Mesendoderm (in vitro differentiated cells): ENCODE measurements at regions not wholly inside any gene's neighbourhood (a gene's known extent, or its start where the extent isn't known, plus 50 kb on each side); places are given as distances from the start of the nearest gene placed in this dataset.

ENCODE experiments used
- DNase-seq: peaks from one replicate; pipeline ENCODE4 v3.0.0; 2013
- H2AK5ac ChIP-seq: 2 replicates; pipeline ENCODE4 v1.6.1; 2013; ENCODE audit warnings: low read length, inconsistent platforms
- H2BK120ac ChIP-seq: 2 replicates; pipeline ENCODE4 v1.6.1; 2013; ENCODE audit warnings: low read depth, mild to moderate bottlenecking, low read length, moderate library complexity, mixed read lengths
- H2BK15ac ChIP-seq: replicated peaks from 2 replicates; pipeline ENCODE4 v1.6.1; 2013; ENCODE audit warnings: low read depth, mild to moderate bottlenecking, moderate library complexity
- H2BK5ac ChIP-seq: 2 replicates; pipeline ENCODE4 v1.6.1; 2013; ENCODE audit warnings: low read length, inconsistent platforms
- H3K18ac ChIP-seq: 2 replicates; pipeline ENCODE4 v1.6.1; 2013; ENCODE audit warnings: mild to moderate bottlenecking, low read length, mixed read lengths
- H3K23ac ChIP-seq: one replicate; pipeline ENCODE4 v1.6.1; 2013; ENCODE audit warnings: low read length
- H3K27ac ChIP-seq: 2 replicates; pipeline ENCODE4 v1.5.1; 2013; ENCODE audit warnings: low read depth, mild to moderate bottlenecking, inconsistent platforms, low read length, moderate library complexity
- H3K27me3 ChIP-seq: 2 replicates; pipeline ENCODE4 v1.6.1; 2013; ENCODE audit warnings: low read length, control low read depth, mild to moderate bottlenecking, inconsistent platforms; ENCODE audit not compliant: insufficient read depth, poor library complexity
- H3K36me3 ChIP-seq: 2 replicates; pipeline ENCODE4 v1.6.1; 2013; ENCODE audit warnings: low read length, inconsistent platforms; ENCODE audit not compliant: control insufficient read depth, insufficient read depth
- H3K4ac ChIP-seq: one replicate; pipeline ENCODE4 v1.6.1; 2013; ENCODE audit warnings: low read depth, mild to moderate bottlenecking, low read length, moderate library complexity
- H3K4me1 ChIP-seq: 2 replicates; pipeline ENCODE4 v1.6.1; 2013; ENCODE audit warnings: low read depth, low read length, inconsistent platforms; ENCODE audit not compliant: control insufficient read depth
- H3K4me2 ChIP-seq: 2 replicates; pipeline ENCODE4 v1.6.1; 2013; ENCODE audit warnings: low read length
- H3K4me3 ChIP-seq: 2 replicates; pipeline ENCODE4 v1.5.1; 2013; ENCODE audit warnings: mild to moderate bottlenecking, low read length
- H3K56ac ChIP-seq: one replicate; pipeline ENCODE4 v1.6.1; 2013; ENCODE audit warnings: low read length
- H3K79me1 ChIP-seq: 2 replicates; pipeline ENCODE4 v1.6.1; 2013; ENCODE audit warnings: low read length, inconsistent platforms
- H3K79me2 ChIP-seq: 2 replicates; pipeline ENCODE4 v1.6.1; 2013; ENCODE audit warnings: mild to moderate bottlenecking, low read length; ENCODE audit not compliant: control insufficient read depth, insufficient read depth
- H3K9ac ChIP-seq: 2 replicates; pipeline ENCODE4 v1.6.1; 2013; ENCODE audit warnings: low read length, inconsistent platforms
- H4K5ac ChIP-seq: one replicate; pipeline ENCODE4 v1.6.1; 2013; ENCODE audit warnings: low read length
- H4K8ac ChIP-seq: one replicate; pipeline ENCODE4 v1.6.1; 2013; ENCODE audit warnings: low read depth, mild to moderate bottlenecking, control low read depth, low read length, moderate library complexity
- WGBS: extraction: QIAGEN DNeasy Blood & Tissue Kit; methylation state at CpG from one replicate; pipeline ENCODE4 v1.1.7; 2013; ENCODE audit warnings: low lambda C conversion rate, missing lambda C conversion rate; ENCODE audit not compliant: insufficient coverage; ENCODE audit errors: extremely low coverage; 5-methylcytosine and 5-hydroxymethylcytosine counted together

- H3K79me1 ChIP-seq = no peaks in the 10 kb centered on the region
- no peak for DNase-seq
- H2BK15ac ChIP-seq = no peak overlapping the region
- WGBS = no CpG with 5 or more reads among the region's 4 CpGs
- H4K5ac ChIP-seq = no peak overlapping the region
- H3K9ac ChIP-seq = no peak overlapping the region
- no peak overlapping the region for H2BK5ac ChIP-seq
- H4K8ac ChIP-seq = no peak overlapping the region
- H3K18ac ChIP-seq = no peak overlapping the region
- H3K56ac ChIP-seq = no peak overlapping the region
- no peak overlapping the region for H2BK120ac ChIP-seq
- no peaks in the 10 kb centered on the region for H3K4me1 ChIP-seq
- no peak overlapping the region for H3K4me2 ChIP-seq
- H3K23ac ChIP-seq = no peak overlapping the region
- no peaks in the 10 kb centered on the region for H3K36me3 ChIP-seq
- no peak overlapping the region for H3K4me3 ChIP-seq
- no peak overlapping the region for H2AK5ac ChIP-seq
- H3K27ac ChIP-seq = no peak overlapping the region
- H3K79me2 ChIP-seq = no peaks in the 10 kb centered on the region
- H3K27me3 ChIP-seq = no peaks in the 10 kb centered on the region
- no peak overlapping the region for H3K4ac ChIP-seq
Measured at GRCh38 chr17:65403626-65404025, 157.8 kb downstream of the AXIN2 start.

GRCh38 chr17:65402513-65403496 is 158.6 kb downstream of the AXIN2 start:
- Histone ChIP-seq H3K79me1 (no peaks in the 10 kb centered on the region), H3K23ac (no peak overlapping the region), H2BK5ac (no peak overlapping the region), H4K5ac (no peak overlapping the region), H3K9ac (no peak overlapping the region), H3K4me3 (no peak overlapping the region), H3K4ac (no peak overlapping the region), H2BK15ac (no peak overlapping the region), H3K27me3 (no peaks in the 10 kb centered on the region), H3K79me2 (no peaks in the 10 kb centered on the region), H3K27ac (no peak overlapping the region), H3K4me2 (no peak overlapping the region), H3K18ac (no peak overlapping the region), H2AK5ac (no peak overlapping the region), H3K36me3 (no peaks in the 10 kb centered on the region), H3K4me1 (no peaks in the 10 kb centered on the region), H3K56ac (no peak overlapping the region), H4K8ac (no peak overlapping the region), H2BK120ac (no peak overlapping the region)
- whole genome bisulfite sequencing = no CpG with 5 or more reads among the region's 19 CpGs
- DNase-seq = no peak

GRCh38 chr17:65401561-65401960 is 159.9 kb downstream of the AXIN2 start:
- Histone ChIP-seq H3K56ac (no peak overlapping the region), H3K27ac (no peak overlapping the region), H3K27me3 (no peaks in the 10 kb centered on the region), H3K9ac (no peak overlapping the region), H2BK5ac (no peak overlapping the region), H4K5ac (no peak overlapping the region), H4K8ac (no peak overlapping the region), H3K79me1 (no peaks in the 10 kb centered on the region), H3K4ac (no peak overlapping the region), H2AK5ac (no peak overlapping the region), H3K18ac (no peak overlapping the region), H3K23ac (no peak overlapping the region), H3K79me2 (no peaks in the 10 kb centered on the region), H3K4me1 (no peaks in the 10 kb centered on the region), H3K36me3 (no peaks in the 10 kb centered on the region), H2BK120ac (no peak overlapping the region), H2BK15ac (no peak overlapping the region), H3K4me2 (no peak overlapping the region), H3K4me3 (no peak overlapping the region)
- WGBS = no CpG with 5 or more reads among the region's 3 CpGs
- DNase-seq = no peak

GRCh38 chr17:65400701-65401100 is 160.7 kb downstream of the AXIN2 start:
- Histone ChIP-seq H2BK120ac (no peak overlapping the region), H3K79me2 (no peaks in the 10 kb centered on the region), H3K18ac (no peak overlapping the region), H3K79me1 (no peaks in the 10 kb centered on the region), H3K27ac (no peak overlapping the region), H2BK15ac (no peak overlapping the region), H3K4me1 (no peaks in the 10 kb centered on the region), H2AK5ac (no peak overlapping the region), H4K5ac (no peak overlapping the region), H3K4me3 (no peak overlapping the region), H3K4ac (no peak overlapping the region), H3K4me2 (no peak overlapping the region), H4K8ac (no peak overlapping the region), H3K9ac (no peak overlapping the region), H2BK5ac (no peak overlapping the region), H3K23ac (no peak overlapping the region), H3K56ac (no peak overlapping the region), H3K36me3 (no peaks in the 10 kb centered on the region), H3K27me3 (no peaks in the 10 kb centered on the region)
- WGBS = no CpG with 5 or more reads among the region's 1 CpG
- DNase-seq = no peak

- H3K79me1 ChIP-seq = no peaks in the 10 kb centered on the region
- no peak overlapping the region for H3K4me3 ChIP-seq
- H3K18ac ChIP-seq = no peak overlapping the region
- no peak overlapping the region for H2BK120ac ChIP-seq
- H2BK5ac ChIP-seq = no peak overlapping the region
- no peak overlapping the region for H3K9ac ChIP-seq
- H4K5ac ChIP-seq = no peak overlapping the region
- DNase-seq = no peak
- H3K23ac ChIP-seq = no peak overlapping the region
- no peak overlapping the region for H3K27ac ChIP-seq
- H3K56ac ChIP-seq = no peak overlapping the region
- H4K8ac ChIP-seq = no peak overlapping the region
- no peak overlapping the region for H3K4me2 ChIP-seq
- no peak overlapping the region for H3K4ac ChIP-seq
- no peak overlapping the region for H2AK5ac ChIP-seq
- no peaks in the 10 kb centered on the region for H3K27me3 ChIP-seq
- H3K79me2 ChIP-seq = no peaks in the 10 kb centered on the region
- H3K36me3 ChIP-seq = no peaks in the 10 kb centered on the region
- H3K4me1 ChIP-seq = no peaks in the 10 kb centered on the region
- no peak overlapping the region for H2BK15ac ChIP-seq
- WGBS = no CpG with 5 or more reads among the region's 3 CpGs
Measured at GRCh38 chr17:65398040-65398787, 163.2 kb downstream of the AXIN2 start.
